ENCODE measurements at regions not wholly inside any gene's neighbourhood (a gene's known extent, or its start where the extent isn't known, plus 50 kb on each side); places are given as distances from the start of the nearest gene placed in this dataset.

DNA sequence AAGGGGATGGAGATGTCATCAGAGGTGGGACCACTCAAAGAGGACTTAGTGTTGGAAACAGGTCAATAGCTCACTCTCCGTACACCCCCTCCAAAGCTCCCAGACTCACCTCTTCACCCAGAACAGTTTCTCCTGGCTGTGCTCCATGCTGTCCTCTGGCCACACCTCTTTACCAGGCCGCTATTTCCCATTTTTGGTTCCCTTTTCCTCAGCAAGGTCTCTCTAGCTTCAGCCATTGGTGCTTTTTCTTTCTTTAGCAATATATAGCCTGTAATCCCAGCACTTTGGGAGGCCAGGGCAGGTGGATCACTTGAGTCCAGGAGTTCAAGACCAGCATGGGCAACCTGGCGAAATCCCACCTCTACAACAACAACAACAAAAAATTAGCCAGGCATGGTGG is 123.6 kb upstream of the SMAD3 start:
- H3K27ac ChIP-seq: no peak overlapping the region
- H3K4me3 ChIP-seq: no peak overlapping the region
- H3K4me1 ChIP-seq: peaks cover 26% of the 10 kb centered on the region
- no peak overlapping the region for H3K4me2 ChIP-seq
- H3K9me3 ChIP-seq: peaks cover 14% of the 10 kb centered on the region
- H3K9ac ChIP-seq: no peak overlapping the region
- H4K20me1 ChIP-seq: no peaks in the 10 kb centered on the region
- no peaks in the 10 kb centered on the region for H3K36me3 ChIP-seq
- no peak for TF ChIP-seq Cebpa-rat (IDR thresholded peaks at IDR 0.05)
- no peaks in the 10 kb centered on the region for H3K27me3 ChIP-seq

DNA sequence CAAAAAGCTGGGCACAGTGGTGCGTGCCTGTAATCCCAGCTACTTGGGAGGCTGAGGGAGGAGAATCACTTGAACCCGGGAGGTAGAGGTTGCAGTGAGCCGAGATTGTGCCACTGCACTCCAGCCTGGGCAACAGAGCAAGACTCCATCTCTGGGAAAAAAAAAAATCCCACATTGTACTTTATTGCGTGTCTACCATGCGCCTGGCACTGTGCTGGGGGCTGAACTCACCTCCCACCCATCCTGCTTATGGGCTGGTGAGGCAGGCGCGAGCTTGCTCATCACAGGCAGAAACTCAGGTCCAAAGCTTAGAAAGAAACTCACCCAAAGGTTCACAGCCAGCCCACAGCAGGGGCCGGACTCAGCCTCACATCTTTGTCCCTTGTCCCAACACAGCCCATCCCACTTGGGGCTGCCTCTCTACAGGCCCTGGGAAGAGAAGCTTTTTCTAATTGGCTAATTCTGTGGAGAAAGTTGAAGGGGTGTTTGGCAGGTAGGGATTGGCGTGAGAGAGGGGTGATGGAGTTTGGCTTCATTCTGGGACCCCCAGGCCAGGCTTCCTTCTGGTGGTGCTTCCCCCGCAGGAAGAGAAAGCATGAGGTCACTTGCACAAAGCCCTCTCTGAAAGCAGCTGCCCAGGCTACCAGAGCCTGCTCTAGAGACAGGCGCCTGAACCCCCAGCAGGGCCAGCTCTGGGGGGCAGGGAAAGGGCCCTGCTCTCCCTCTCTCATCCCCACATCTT is 122.6 kb upstream of the SMAD3 start:
- Histone ChIP-seq H3K9me3 (peaks cover 6% of the 10 kb centered on the region), H4K20me1 (no peaks in the 10 kb centered on the region), H3K4me1 (peaks cover 26% of the 10 kb centered on the region), H3K27me3 (no peaks in the 10 kb centered on the region), H3K9ac (no peak overlapping the region), H3K4me2 (no peak overlapping the region), H3K27ac (no peak overlapping the region), H3K36me3 (no peaks in the 10 kb centered on the region), H3K4me3 (no peak overlapping the region)
- no peak for TF ChIP-seq Cebpa-rat (IDR thresholded peaks at IDR 0.05)

DNA sequence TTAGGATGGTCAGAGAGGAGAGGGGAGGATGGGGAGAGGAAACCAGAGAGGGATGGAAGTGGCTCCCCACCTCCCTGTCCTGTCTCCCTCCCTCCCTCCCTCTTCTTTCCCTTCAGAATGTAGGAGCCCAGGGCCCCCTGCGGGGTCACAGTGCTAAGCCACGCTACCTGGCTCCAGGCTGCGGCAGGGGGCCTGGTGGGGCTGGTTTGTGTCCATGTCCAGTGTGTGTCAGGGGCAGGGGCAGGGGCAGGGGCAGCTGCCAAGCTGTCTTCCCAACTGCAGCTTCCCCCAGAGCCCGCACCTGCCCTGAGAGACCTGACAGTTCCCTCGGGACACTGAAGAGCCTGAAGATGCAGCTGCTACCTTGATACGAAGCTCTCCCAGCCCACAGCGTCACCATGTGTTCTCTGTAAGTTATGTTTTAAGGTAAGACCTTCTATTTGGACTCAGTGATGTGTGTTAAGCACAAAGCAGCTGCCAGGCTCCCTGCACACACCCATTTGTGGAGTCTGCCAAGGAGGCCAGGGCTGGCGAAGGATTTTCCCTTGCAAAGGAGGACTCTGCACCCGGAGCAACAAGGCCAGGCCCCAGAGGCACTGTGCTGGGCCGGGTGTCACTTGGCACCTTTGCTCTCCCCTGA is 121.8 kb upstream of the SMAD3 start:
- H3K36me3 ChIP-seq: no peaks in the 10 kb centered on the region
- H3K4me2 ChIP-seq: peak overlapping the region; percentile 27
- H3K27me3 ChIP-seq: no peaks in the 10 kb centered on the region
- H4K20me1 ChIP-seq: no peaks in the 10 kb centered on the region
- H3K27ac ChIP-seq: no peak overlapping the region
- H3K9ac ChIP-seq: no peak overlapping the region
- peaks cover 32% of the 10 kb centered on the region for H3K4me1 ChIP-seq
- H3K9me3 ChIP-seq: no peaks in the 10 kb centered on the region
- no peak overlapping the region for H3K4me3 ChIP-seq
- no peak for TF ChIP-seq Cebpa-rat (IDR thresholded peaks at IDR 0.05)

DNA sequence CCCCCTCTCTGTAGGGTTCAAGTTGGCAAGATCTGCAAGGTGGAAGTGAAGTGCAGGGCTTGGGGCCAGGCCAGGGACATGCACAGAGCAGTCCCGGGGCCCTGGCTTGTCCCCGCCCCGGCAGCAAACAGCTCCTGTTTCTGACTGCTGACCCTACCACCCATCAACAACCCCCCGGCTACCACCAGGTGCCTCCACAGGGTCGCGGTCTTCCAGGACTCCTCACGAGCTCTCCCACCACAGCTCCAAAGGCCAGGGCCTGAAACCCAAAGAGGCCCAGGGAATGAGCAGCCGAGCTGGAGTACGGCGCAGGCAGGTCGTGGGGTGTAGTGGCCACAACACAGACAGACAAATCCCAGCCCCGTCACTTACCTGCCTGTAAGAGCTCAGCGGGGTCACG is 121.3 kb upstream of the SMAD3 start:
- no peaks in the 10 kb centered on the region for H4K20me1 ChIP-seq
- H3K27me3 ChIP-seq: no peaks in the 10 kb centered on the region
- H3K36me3 ChIP-seq: no peaks in the 10 kb centered on the region
- H3K4me2 ChIP-seq: peak overlapping the region; percentile 27
- H3K4me3 ChIP-seq: no peak overlapping the region
- H3K9ac ChIP-seq: no peak overlapping the region
- no peak for TF ChIP-seq Cebpa-rat (IDR thresholded peaks at IDR 0.05)
- H3K4me1 ChIP-seq: peaks cover 31% of the 10 kb centered on the region
- no peaks in the 10 kb centered on the region for H3K9me3 ChIP-seq
- no peak overlapping the region for H3K27ac ChIP-seq

DNA sequence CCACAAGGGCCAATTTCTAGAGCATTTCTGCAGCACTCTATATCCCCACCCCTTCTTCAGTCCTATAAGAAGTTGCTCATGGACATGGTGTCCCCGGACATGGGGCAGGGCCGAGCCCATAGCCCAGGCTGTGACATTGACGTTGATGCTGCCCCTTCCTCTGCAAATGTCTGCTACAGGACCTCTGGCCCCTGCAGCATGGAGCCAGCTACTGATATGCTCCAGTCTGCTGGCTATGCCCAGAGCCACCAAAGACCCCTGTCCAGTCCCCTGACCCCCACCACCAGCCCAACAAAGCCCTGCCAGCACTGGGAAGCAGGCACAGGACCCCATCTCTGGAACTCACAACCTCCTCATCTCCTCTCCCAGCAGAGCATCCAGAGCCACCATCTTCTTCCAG is 120.1 kb upstream of the SMAD3 start:
- peaks cover 23% of the 10 kb centered on the region for H3K4me1 ChIP-seq
- H3K36me3 ChIP-seq: no peaks in the 10 kb centered on the region
- no peak overlapping the region for H3K4me3 ChIP-seq
- TF ChIP-seq Cebpa-rat (IDR thresholded peaks at IDR 0.05): no peak
- no peak overlapping the region for H3K9ac ChIP-seq
- no peak overlapping the region for H3K4me2 ChIP-seq
- no peak overlapping the region for H3K27ac ChIP-seq
- H3K27me3 ChIP-seq: no peaks in the 10 kb centered on the region
- H4K20me1 ChIP-seq: no peaks in the 10 kb centered on the region
- H3K9me3 ChIP-seq: no peaks in the 10 kb centered on the region

DNA sequence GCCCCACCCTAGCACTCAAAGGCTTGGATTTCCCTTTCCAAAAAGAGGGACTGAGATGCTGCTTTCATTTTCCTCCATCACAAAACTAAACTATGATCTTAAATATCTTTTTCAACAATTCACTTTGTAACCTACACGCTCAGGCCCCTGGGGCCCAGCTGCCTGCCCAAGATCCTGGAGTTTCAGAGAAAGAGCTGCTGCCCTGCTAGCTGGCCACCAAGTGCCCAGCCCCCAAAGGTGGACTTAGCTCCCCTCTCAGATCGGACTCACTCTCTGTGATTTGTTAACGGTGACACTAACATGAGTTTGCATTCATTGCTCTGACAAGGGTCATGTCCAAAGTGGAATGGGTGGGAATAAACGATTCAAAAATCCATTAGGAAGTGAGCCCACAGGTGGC is 119.6 kb upstream of the SMAD3 start:
- Histone ChIP-seq H3K4me1 (peaks cover 28% of the 10 kb centered on the region), H3K9me3 (no peaks in the 10 kb centered on the region), H3K4me2 (no peak overlapping the region)

DNA sequence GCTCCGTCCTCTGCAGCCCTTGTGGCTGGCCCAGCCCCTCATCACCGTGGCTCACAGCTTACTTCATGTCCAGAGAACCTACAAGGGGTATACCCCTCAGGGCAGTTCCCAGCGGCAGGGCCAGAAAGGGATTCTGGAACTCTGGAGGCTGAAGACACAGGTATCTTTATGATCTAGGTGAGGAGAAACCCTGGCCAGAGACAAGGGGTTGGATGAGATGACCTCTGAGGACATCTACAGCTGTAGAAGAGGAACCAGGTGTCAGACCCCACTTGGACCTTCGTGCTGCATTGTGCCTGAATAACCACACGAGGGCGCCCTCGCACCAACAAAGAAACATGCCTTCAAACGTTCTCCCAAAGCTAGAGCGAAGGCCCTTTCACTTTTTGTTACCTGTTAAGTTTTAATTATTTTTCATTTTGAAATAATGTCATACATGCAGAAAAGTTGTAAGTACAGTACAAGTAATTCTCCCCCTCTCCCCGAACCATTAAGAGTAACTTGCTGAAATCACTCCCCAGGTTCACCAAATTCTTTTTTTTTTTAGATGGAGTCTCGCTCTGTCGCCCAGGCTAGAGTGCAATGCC is 118.7 kb upstream of the SMAD3 start:
- Histone ChIP-seq H3K36me3 (no peaks in the 10 kb centered on the region), H4K20me1 (no peaks in the 10 kb centered on the region), H3K27ac (no peak overlapping the region), H3K9me3 (no peaks in the 10 kb centered on the region), H3K4me3 (no peak overlapping the region), H3K27me3 (no peaks in the 10 kb centered on the region), H3K4me1 (peaks cover 28% of the 10 kb centered on the region), H3K4me2 (no peak overlapping the region), H3K9ac (no peak overlapping the region)
- TF ChIP-seq Cebpa-rat (IDR thresholded peaks at IDR 0.05): no peak

More for the DNA sequence above, 119.6 kb upstream of the SMAD3 start:
- TF ChIP-seq Cebpa-rat (IDR thresholded peaks at IDR 0.05): no peak
- Histone ChIP-seq H3K27me3 (no peaks in the 10 kb centered on the region), H4K20me1 (no peaks in the 10 kb centered on the region), H3K27ac (no peak overlapping the region), H3K9ac (no peak overlapping the region), H3K36me3 (no peaks in the 10 kb centered on the region), H3K4me3 (no peak overlapping the region)

DNA sequence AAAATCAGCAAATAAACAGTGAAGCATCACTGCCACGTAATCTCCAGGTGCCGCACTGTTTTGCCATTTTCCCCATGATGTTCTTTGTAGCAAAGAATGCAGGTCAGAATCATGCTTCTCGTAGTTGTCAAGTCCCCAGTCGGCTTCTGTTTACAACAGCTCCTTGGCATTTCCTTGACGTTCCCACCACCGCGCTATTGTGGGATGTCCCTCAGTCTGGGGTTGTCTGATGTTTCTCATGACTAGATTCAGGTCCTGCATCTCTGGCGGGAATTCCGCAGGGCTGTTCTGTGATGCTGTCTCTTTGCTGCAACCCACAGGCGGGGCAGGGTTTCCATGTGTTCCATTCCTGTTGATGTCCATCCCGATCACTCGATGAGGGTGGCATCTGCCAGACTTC is 117.9 kb upstream of the SMAD3 start:
- no peak overlapping the region for H3K4me3 ChIP-seq
- no peak for TF ChIP-seq Cebpa-rat (IDR thresholded peaks at IDR 0.05)

DNA sequence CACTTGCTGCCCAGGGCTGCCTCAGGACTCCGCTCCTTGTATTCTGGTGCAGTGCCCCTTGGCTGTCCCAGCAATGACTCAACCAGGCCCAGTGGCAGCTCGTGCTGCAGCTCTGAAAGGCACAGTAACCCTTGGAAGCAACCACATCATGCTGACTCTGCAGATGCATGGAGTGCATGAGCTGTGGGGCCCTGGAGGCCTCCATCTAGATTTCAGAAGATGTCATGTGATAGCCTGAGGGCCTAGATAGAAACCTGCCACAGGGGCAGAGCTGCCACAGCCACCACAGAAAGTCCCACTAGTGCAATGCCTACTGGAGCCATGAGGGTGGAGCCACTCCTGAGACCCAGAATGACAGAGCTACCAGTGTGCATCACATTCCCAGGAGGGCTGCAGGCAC is 117.1 kb upstream of the SMAD3 start:
- Histone ChIP-seq H3K4me3 (no peak overlapping the region), H3K4me1 (peaks cover 34% of the 10 kb centered on the region), H4K20me1 (no peaks in the 10 kb centered on the region), H3K27me3 (no peaks in the 10 kb centered on the region), H3K36me3 (no peaks in the 10 kb centered on the region), H3K4me2 (no peak overlapping the region), H3K9me3 (no peaks in the 10 kb centered on the region), H3K27ac (no peak overlapping the region), H3K9ac (no peak overlapping the region)
- TF ChIP-seq Cebpa-rat (IDR thresholded peaks at IDR 0.05): no peak

More for the DNA sequence above, 117.9 kb upstream of the SMAD3 start:
- no peak overlapping the region for H3K27ac ChIP-seq
- peaks cover 34% of the 10 kb centered on the region for H3K4me1 ChIP-seq
- no peak overlapping the region for H3K4me2 ChIP-seq
- no peak overlapping the region for H3K9ac ChIP-seq
- no peaks in the 10 kb centered on the region for H3K9me3 ChIP-seq
- H3K36me3 ChIP-seq: no peaks in the 10 kb centered on the region
- no peaks in the 10 kb centered on the region for H3K27me3 ChIP-seq
- no peaks in the 10 kb centered on the region for H4K20me1 ChIP-seq

DNA sequence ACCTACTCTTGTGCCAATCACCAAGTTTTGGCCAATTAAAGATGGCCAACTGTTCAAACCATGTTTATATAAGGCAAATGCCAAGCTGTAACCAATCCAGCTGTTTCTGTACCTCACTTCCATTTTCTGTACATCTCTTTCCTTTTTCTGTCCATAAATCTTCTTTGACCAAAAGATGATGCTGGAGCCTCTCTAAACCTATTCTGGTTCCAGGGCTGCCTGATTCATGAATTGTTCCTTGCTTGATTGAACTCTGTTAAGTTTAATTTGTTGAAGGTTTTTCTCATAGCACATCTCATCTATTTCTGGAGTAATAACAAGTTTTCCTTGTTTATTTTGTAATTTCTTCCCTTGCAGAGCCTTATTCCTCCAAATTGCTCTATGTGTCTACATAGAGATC is 115.3 kb upstream of the SMAD3 start:
- Histone ChIP-seq H4K20me1 (no peaks in the 10 kb centered on the region), H3K36me3 (no peaks in the 10 kb centered on the region)

More for the DNA sequence above, 115.3 kb upstream of the SMAD3 start:
- H3K9me3 ChIP-seq: no peaks in the 10 kb centered on the region
- H3K9ac ChIP-seq: no peak overlapping the region
- no peaks in the 10 kb centered on the region for H3K27me3 ChIP-seq
- H3K4me2 ChIP-seq: 0 out of 2 replicates have a peak overlapping the region, but pooled peaks have one; percentile 19
- no peak overlapping the region for H3K27ac ChIP-seq
- no peak overlapping the region for H3K4me3 ChIP-seq
- TF ChIP-seq Cebpa-rat (IDR thresholded peaks at IDR 0.05): no peak
- peaks cover 20% of the 10 kb centered on the region; the same call in 1 of the 2 replicates for H3K4me1 ChIP-seq

All from BLaER1 (cell line).